HG02623 (cell line): ENCODE measurements at regions not wholly inside any gene's neighbourhood (a gene's known extent, or its start where the extent isn't known, plus 50 kb on each side); places are given as distances from the start of the nearest gene placed in this dataset.
"Not testable (repeated sequence)": the region's sequence is repeated elsewhere in the genome, so short reads cannot be mapped to it uniquely, and the experiment has no call there.

Experiments
- ATAC-seq: cut with Tn5 transposase; IDR thresholded peaks from one replicate; pipeline ENCODE4 v1.9.1; 2021; ENCODE audit warnings: moderate library complexity; ENCODE audit not compliant: unreplicated experiment

- no peak for ATAC-seq
Measured at GRCh38 chr2:102871707-102872106, 109.9 kb downstream of the TMEM182 start.

DNA sequence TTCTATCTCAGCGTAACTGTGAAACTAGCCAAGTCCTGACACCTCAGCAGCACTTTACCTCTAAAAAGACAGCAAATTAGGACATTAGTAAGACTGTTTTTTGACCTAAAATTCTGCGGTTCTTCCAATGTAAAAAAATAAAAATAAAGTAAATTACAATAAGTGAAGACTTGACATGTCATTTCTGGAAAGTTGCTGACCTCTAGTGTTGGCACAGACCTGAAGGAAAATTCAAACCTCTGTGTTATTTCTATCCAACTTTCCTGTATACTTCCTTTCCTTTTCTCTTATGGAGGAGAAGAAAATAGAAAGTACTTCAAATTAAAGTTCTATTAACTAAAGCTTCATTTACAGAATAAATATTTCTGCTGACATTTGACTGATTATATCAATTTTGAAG lies 110.6 kb downstream of the TMEM182 start:
- no peak for ATAC-seq

- ATAC-seq = not testable (repeated sequence)
Measured at GRCh38 chr2:102879513-102879912, 117.7 kb downstream of the TMEM182 start.

- no peak for ATAC-seq
Measured at GRCh38 chr2:102880731-102881130, 118.9 kb downstream of the TMEM182 start.

DNA sequence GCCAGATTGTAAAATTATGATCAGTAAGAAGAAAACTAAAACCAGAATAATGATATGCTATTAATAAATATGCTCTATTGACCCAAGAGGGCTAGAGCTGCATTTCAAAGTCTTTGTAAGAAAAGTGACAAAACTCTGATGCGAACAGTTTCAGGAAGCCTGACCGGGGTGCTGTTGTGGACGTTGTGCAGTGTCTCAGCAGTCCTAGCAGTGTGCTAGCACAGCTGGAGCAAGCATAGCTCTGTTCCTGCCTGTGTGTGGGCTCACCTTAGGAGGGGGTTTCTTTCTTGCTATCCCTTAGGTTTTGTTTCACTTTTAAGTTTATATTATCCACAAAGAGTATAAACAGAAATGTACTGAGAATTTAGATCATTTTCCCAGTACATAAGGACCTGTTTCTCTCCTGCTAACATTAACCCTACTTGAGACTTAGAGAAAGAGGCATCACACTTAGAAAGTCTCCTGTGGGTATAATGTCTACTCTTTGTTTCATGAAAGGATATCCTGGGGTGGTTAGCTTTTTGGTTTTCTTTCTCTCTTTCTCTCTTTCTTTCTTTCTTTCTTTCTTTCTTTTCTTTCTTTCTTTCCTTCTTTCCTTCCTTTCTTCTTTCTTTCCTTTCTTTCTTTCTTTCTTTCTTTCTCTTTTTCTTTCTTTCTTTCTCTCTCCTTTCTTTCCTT lies 124.5 kb downstream of the TMEM182 start:
- ATAC-seq = no peak

GRCh38 chr2:102888514-102888913 lies 126.7 kb downstream of the TMEM182 start:
- no peak for ATAC-seq

DNA sequence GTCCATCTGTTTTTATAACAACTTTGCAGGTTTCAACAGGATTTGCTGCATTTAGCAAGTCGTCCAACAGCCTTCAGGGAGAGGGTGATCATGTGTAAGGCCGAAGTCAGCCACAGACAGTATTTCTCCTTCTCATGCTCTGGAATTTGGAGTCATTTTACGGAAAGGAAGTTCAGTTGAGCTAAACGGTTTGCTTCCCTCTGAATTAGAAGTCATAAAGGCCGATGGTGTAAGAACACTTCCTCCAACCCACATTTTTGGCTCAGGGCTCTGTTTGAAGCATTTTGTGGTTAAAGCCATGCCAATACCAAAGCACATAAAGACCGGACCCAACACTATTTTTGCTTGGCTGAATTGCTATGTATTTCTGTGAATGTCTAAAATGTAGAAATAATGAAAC lies 129.5 kb downstream of the TMEM182 start:
- no peak for ATAC-seq

DNA sequence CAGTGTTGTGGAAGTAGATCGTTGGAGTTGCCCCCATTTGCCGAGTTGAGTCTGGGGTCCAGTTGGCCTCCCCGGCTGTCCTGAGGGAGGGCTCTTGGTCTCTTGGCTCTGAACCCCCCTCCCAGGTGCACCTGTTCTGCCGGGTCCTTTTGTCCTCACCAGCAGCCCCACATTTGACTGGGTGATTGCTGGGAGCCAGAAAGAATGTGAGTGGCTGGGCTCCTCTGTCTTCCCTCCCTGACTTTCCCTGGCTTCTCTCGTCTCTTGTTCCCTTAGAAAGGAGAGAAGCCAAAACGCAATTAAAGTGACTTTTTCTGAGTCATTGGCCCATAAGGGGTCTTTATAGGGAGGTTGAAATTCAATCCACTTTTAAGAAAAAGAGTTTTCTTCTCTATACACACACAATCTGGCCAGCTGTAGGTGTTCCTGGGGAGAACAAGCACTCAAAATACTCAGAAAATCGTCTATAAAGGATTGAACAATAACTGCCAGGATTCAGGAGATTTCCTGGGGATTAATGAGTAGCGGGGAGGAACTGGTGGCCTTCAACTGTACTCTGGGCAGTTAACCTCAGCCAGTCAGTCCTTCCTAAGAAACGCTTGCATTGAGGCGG lies 131.0 kb downstream of the TMEM182 start:
- ATAC-seq = no peak

- ATAC-seq = no peak
Measured at GRCh38 chr2:102893870-102894269, 132.0 kb downstream of the TMEM182 start.

GRCh38 chr2:102895376-102895775 lies 133.5 kb downstream of the TMEM182 start:
- no peak for ATAC-seq

GRCh38 chr2:102909240-102909639 lies 147.4 kb downstream of the TMEM182 start:
- not testable (repeated sequence) for ATAC-seq

DNA sequence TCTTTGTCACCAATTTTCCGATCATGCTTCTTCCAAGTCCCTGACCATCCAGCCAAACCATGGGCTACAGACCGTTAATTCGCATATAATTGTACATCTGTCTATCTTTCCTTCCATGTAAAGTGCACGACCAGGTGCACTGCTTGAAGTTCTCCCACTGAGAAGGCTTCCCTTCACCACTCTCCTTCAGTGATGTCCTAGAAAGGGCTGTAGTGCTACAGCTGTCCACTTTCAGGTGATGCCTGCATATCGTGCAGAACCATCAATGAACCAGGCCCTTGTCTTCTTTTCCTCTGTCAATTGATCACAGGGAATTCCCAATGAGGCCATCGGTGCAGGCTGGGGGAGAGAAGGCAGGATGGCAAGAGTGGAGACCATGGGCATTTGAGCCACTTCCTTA lies 148.9 kb downstream of the TMEM182 start:
- no peak for ATAC-seq

DNA sequence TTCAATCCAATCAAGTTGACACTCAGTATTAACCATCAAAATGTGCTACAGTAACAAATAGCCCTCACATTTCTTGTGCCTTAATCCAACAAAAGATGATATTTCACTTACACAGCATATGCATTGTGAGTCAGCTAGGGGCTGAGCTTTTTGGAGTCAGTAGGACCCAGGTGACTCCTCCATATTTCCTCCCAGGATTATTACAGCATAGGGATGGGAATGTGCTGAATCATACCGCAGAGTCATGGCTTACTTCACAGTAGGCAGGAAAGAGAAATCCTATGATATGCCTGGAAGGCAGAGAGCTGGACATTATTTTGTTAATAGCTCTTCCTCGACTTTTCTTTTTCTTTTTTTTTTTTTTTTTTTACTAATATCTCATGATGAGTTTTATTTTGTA lies 153.3 kb downstream of the TMEM182 start:
- ATAC-seq = no peak

GRCh38 chr2:102922321-102922720 lies 160.5 kb downstream of the TMEM182 start:
- no peak for ATAC-seq

DNA sequence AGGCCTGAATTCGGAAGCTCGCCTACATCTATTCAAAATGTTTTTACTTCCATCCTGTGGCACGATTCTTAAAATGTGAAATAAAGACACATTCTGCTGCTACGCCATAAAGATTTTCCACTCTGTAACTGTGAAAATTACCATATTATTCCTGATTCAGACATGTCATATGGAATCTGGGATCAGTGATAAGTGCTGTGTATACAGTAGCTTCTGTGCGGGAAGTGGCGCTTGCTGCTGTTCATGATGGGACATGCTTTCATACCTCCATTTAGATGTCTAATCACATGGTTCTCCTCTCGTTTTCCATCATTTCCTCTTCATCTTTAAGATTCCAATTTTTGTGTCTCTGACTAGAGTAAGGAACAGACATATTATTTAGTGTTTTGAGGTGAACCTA lies 163.2 kb downstream of the TMEM182 start:
- no peak for ATAC-seq

GRCh38 chr2:102927854-102928267 lies 166.0 kb downstream of the TMEM182 start:
- no peak for ATAC-seq

GRCh38 chr2:102929721-102930120 lies 167.9 kb downstream of the TMEM182 start:
- no peak for ATAC-seq

DNA sequence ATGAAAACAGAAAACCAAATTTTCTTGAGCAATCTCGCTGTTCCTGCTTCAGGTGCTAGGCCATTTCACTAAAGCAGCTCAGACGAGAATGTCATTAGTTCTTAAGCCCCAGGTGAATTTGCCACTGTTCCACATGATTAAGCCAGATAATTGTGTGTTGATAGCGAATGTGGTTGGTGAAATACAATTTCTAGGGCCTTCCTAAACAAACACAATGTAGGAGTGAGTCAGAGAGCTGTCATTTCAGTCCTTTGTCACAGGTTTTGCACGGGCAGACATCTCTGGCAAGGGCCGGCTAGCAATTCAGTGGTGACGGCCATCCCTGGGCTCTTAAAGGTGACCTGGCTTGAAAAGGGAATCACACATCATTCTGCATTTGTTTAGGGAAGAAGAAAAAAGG lies 170.7 kb downstream of the TMEM182 start:
- ATAC-seq = no peak

DNA sequence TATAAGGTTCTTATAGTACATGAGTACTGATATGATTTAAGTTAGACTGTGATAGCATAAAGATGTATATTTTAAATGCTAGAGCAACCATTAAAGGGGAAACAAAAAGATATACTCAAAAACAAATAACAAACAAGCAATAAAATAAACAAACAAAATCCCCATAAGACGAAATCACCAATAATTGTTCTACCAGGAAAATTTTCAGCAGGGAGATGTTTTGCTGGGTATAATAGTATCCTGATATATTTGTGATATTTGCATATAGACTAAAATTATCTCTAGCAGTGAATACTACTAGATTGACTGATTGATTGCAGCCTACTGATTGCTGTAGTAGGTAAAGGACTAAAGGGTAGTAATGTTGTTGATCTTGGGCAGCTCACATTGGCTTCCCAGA lies 177.4 kb downstream of the TMEM182 start:
- no peak for ATAC-seq

- ATAC-seq = no peak
Measured at GRCh38 chr2:102940684-102941083, 178.9 kb downstream of the TMEM182 start.

- ATAC-seq = no peak
Measured at GRCh38 chr2:102942107-102942506, 180.3 kb downstream of the TMEM182 start.

DNA sequence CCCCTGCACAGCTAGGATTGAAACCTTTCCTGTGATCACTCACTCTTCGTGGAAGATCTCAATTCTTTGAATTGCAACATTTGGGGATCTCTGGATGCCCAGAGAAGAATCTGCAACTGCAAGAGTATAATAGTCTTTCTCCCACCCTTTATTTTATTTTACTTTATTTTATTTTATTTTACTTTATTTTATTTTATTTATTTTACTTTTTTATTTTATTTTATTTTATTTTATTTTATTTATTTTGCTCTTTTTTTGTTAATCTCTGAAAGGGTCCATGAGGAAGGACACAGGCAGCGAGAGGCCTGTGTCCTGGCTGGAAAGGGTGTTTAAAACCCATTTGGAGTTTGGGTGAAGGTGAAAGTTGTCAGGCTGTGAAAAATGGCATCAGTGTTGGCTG lies 181.4 kb downstream of the TMEM182 start:
- no peak for ATAC-seq
